A549 (cell line): ENCODE measurements at regions not wholly inside any gene's neighbourhood (a gene's known extent, or its start where the extent isn't known, plus 50 kb on each side); places are given as distances from the start of the nearest gene placed in this dataset.

Experiments
- CBX2 ChIP-seq: fragments of 200-600 bp; sonication (generic); IDR thresholded peaks from 2 replicates; pipeline ENCODE4 v1.6.1; 2016; ENCODE audit warnings: low read depth, mild to moderate bottlenecking, borderline replicate concordance
- CTCF ChIP-seq: fragments of >200 bp; sonication (Bioruptor Twin); formaldehyde crosslinking; IDR thresholded peaks from 3 replicates; pipeline ENCODE4 v1.5.1; 2016
- EP300 ChIP-seq, 2 experiments: fragments of >200 bp; sonication (Bioruptor Twin); formaldehyde crosslinking; IDR thresholded peaks; 2 replicates in 1 of 2; 3 replicates in 1 of 2; pipeline ENCODE4 v1.6.1; 2016 to 2017
- HDAC2 ChIP-seq: fragments of 200-600 bp; sonication (generic); IDR thresholded peaks from 2 replicates; pipeline ENCODE4 v1.6.1; 2016
- MAX ChIP-seq: IDR thresholded peaks from 2 replicates; pipeline ENCODE4 v1.6.1; 2012
- NFE2L2 ChIP-seq: fragments of 150-350 bp; conservative IDR thresholded peaks from 2 replicates; pipeline ENCODE4 v1.6.1; 2014; ENCODE audit warnings: low read length
- NR3C1 ChIP-seq: fragments of >200 bp; sonication (Bioruptor Twin); formaldehyde crosslinking; IDR thresholded peaks from 3 replicates; pipeline ENCODE4 v1.6.1; 2017
- PBX3 ChIP-seq: IDR thresholded peaks from 2 replicates; pipeline ENCODE4 v1.6.1; 2012
- POLR2A ChIP-seq: IDR thresholded peaks from 2 replicates; pipeline ENCODE4 v1.6.1; 2012; ENCODE audit warnings: mild to moderate bottlenecking, low read length
- RAD21 ChIP-seq, 2 experiments: fragments of >200 bp in 1 of 2; sonication (Bioruptor Twin) in 1 of 2; formaldehyde crosslinking in 1 of 2; IDR thresholded peaks in 1 of 2; conservative IDR thresholded peaks in 1 of 2; 2 replicates in 1 of 2; 3 replicates in 1 of 2; pipeline ENCODE4 v1.6.1; 2012 to 2018; ENCODE audit warnings: inconsistent platforms in 1 of 2
- REST ChIP-seq: fragments of 200-600 bp; sonication (generic); IDR thresholded peaks from 2 replicates; pipeline ENCODE4 v1.6.1; 2016; ENCODE audit warnings: antibody characterized with exemption, mild to moderate bottlenecking, moderate library complexity
- RFX5 ChIP-seq: fragments of 450-650 bp; IDR thresholded peaks from 2 replicates; pipeline ENCODE4 v1.7.1; 2014; ENCODE audit warnings: antibody characterized with exemption, mild to moderate bottlenecking, moderate library complexity
- USF2 ChIP-seq: fragments of 450-650 bp; IDR thresholded peaks from 2 replicates; pipeline ENCODE4 v1.6.1; 2014; ENCODE audit warnings: antibody characterized with exemption

GRCh38 chr6:2434912-2435311 is 189.5 kb upstream of the GMDS start:
- TF ChIP-seq RFX5 (no peak), CTCF (no peak), EP300 (IDR thresholded peaks at IDR 0.05) (no peak), USF2 (no peak), REST (no peak), RAD21 (conservative IDR thresholded peaks at IDR 0.05 in 1 of 2, IDR thresholded peaks at IDR 0.05 in 1 of 2) (no peak), POLR2A (no peak), NR3C1 (no peak), CBX2 (no peak), NFE2L2 (no peak), PBX3 (no peak), MAX (no peak), HDAC2 (no peak)
